ENCODE measurements at regions not wholly inside any gene's neighbourhood (a gene's known extent, or its start where the extent isn't known, plus 50 kb on each side); places are given as distances from the start of the nearest gene placed in this dataset.
"Not testable (repeated sequence)": the region's sequence is repeated elsewhere in the genome, so short reads cannot be mapped to it uniquely, and the experiment has no call there.

- DNase-seq: no peak
Observed at GRCh38 chr9:78930281-78930680, 633.4 kb downstream of the PSAT1 start.

DNA sequence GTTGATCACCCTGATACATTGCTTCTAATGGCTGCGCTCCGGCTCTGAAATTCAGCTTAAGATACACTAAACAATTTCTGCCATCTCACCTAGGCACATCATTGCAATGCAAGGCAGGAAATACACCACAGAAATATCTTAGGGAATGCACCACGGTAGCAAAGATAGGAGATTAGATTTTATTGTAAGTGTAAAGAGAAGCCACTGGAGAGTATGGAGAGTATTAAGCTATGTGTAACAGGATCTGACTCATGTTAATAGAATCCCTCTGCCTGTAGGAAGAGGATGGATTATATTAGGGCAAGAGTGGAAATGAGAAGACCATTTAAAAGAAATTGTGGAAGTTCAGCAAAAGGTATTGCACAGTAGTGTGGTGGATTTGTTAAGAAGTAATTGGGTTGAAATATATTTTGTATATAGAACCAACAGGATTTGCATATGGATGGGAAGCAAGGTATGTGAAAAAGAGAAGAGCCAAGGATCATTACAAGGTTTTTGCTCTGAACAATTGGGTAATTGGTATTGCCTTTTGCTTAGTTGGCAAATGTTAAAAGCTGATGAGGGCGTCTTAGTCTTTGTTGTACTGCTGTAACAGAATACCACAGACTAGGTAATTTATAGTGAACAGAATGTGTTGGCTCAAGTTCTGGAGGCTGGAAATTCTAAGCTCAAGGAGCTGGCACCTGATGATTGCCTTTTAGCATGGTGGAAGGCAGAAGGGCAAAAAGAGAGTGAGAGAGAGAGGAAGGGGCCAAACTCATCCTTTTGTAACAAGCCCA is 636.1 kb downstream of the PSAT1 start:
- no peak for DNase-seq

DNA sequence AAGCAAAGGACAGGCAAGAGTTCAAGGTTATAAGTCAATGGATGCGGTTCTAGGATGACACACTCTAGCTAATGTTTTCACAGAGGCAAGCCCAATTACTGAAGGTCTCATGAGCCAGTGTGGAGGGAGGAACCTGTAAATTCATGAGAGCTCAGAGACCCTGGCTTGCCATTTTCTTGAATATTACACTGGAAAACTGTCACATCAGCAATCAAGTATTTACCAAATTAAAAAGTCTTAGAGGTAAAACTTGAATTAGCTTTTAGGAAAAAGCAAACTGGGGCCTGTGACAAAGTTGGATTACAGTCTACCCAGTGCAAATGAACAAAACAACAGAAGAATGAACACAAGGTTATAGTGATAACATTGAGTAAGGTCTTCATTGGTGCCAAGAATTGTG is 636.9 kb upstream of the TLE4 start:
- DNase-seq: no peak

- DNase-seq: no peak
Observed at GRCh38 chr9:78938821-78939220, 632.9 kb upstream of the TLE4 start.

DNA sequence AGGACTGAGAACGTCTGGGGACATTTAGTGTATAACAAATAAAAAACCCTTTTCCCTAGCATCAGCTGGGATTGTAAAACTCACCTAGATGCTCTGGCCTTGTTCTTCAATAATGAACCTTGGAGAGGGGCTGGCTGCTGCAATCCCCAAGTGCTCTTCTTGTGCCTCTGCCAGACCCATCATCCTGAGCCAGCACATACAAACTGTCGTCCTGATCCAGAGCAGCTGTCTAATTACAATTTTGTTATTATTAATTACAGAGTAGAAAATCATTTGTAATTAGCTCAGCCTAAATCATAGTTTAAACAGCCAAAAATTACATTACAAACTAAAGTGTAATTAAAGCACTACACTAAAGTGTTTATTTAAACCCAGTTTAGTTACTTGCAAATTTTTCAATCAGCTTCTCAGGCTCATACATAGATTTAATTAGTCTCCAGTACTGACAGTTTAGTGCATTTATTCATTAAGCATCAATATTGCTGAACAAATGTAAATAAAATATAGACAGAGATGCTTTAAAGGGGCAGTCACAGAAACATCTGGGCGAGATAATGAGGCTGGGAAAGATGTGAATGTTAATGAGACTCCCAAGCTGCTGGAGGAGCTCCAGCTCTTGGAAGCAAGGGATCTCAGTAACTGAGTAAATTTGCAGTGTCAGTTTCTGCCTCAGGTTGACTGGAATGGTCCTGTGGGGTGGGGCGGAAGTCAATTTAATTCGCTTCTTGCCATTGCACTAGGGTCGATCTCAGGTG is 632.3 kb upstream of the TLE4 start:
- DNase-seq: no peak

DNA sequence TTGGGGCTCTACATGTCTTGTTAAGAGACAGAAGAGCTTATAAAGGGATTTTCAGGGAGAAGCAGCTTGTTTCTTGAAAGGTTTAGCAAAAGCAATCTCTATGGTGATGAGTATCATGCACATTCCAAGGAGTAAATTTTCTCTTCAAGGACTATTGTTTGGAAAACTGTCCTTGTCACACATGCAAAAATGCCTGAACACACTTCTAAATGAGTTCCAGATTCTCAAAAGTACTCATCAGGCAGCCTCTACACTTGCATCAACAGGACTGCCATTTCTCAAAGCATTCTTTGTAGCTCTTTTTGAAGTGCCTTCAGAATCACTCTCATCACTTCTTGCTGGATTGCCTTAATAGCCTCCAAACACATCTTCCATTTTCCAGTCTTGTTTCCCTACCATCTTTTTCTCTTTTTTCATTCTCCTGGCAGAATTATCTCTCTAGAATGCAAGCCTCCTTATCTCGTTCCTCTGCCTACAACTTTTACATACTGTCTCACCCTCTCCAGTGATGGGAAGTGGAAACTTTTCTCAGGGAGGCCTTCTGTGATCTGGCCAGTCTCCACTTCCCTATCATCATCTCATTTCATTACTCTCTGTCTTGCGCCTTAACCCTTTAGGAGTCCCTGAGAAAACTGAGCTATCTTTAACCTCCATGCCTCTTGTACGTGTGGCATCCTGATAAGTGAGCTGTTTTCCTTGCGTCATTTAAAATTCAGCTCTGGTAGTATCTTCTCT is 631.5 kb upstream of the TLE4 start:
- no peak for DNase-seq

DNA sequence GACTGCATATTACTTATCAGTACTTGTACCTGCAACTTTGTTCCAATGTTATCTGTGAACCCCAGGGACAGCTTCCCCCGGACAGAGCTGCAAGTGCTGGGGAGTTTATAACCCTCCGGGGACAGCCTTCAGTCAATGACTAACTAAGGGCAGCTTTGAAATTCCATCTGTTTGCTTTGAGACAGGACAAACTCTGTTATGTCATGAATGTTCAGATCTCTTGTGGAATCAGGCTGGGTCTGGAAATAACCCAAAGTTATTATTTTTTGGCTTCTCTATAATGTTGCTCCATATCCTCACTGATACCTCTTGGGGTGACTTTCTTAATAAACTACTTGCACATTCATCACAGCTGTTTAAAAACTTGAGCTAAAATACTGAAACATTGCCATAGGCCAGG is 617.5 kb upstream of the TLE4 start:
- DNase-seq: no peak

DNA sequence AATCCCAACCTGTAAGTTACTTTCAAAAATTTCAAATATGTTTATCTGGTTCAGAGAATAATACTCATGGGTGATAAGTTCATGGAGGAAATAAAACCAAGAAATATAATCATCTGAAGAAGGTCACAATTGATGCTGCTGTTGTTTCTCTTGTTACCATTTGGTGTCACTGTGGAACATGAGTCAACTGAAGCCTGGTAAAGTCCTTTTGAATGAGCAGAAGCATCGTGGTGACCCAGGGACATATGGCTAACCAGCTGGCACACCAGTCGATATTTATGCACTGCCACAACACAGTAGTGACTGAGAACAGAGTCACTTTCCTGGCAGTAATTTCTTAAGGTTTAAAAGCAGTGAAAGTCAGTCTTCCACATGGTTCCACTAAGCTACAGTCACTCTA is 612.9 kb upstream of the TLE4 start:
- no peak for DNase-seq

- DNase-seq: no peak
Observed at GRCh38 chr9:78962156-78962555, 609.6 kb upstream of the TLE4 start.

DNA sequence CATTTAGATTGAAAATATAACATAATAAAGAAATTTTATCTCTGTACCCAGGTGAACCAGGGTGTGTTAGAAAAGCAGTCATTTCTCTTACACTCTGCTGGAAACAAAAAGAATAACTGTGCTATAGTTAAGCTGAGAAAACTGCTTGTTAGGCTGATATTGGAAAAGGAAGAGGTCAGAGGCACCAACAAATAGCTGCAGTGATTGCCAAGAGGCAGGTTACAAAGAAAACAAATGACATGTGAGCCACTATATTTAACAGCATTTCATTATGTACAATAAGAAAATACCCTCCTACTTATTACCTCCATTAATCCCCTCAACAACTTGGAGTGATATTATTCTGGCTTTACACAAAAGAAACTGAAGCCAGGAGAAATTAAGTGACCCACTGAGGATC is 607.9 kb upstream of the TLE4 start:
- DNase-seq: no peak

DNA sequence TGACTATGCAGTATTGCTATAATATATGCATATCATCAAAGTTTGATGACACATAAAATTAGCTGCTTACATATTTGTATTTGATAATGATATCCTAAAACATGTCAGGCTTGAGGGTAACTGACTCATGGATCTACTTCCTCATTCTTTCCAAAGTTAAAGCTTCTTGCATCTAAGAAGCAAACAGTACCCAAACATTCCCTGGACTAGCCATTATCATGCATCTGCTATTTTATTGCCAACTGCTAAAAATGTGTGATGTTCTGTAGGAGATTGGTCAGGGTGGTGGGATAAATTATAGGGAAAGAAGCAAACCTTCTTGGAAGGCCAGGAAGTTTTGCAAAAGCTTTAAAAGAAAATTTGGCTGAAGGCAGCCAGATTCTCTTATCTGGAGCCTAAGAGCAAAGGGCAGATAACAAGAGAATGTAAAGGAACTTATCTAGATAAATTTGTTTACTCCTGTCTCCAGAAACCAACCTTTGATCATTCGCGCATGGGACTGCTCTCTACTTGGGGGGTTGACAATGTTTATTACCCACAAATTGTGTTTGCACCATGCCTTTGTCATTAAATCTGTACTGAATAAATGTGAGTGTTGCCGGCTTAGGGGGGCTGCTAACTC is 604.1 kb upstream of the TLE4 start:
- DNase-seq: no peak

DNA sequence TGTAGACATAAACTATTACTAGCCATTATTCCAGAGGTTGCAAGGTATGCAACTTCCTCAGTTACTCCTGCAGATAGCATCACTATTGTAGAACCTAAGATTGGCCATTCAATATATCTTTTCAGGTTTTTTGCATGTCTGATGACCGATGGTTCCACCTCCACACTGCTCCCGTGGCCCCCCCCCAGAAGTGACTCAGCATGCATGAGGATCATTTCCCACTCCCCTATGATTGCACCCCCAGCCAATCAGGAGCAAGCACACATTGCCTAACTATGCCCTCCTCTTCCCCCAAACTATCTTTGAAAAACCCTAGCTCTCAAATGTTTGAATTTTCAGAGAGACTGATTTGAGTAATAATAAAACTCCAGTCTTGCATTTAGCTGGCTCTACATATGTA is 601.4 kb upstream of the TLE4 start:
- DNase-seq: no peak

DNA sequence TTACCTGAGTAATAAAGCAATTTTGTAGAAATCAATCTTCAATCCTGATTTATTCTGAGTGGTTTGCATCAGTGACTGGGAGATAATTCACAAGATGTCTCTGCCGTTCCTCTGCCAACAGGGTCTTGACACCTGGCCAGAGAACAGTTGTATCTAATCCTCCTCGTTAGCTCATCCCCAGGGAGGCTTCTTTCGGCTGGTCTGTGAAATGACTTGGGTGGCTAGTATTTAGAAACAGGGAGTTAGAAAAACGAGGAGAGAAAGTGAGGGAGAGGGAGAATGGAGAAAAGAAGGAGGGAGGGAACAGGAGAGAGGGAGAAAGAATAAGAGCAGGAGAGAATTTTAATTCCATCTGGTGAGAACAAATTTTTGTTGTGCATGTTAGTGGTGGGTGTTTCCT is 600.2 kb upstream of the TLE4 start:
- DNase-seq: no peak

- DNase-seq: no peak
Observed at GRCh38 chr9:78972303-78972999, 599.3 kb upstream of the TLE4 start.

- no peak for DNase-seq
Observed at GRCh38 chr9:78973907-78974306, 597.9 kb upstream of the TLE4 start.

- DNase-seq: no peak
Observed at GRCh38 chr9:78982849-78983248, 588.9 kb upstream of the TLE4 start.

GRCh38 chr9:78985084-78985738 is 586.6 kb upstream of the TLE4 start:
- DNase-seq: no peak

- no peak for DNase-seq
Observed at GRCh38 chr9:78986446-78986845, 585.3 kb upstream of the TLE4 start.

DNA sequence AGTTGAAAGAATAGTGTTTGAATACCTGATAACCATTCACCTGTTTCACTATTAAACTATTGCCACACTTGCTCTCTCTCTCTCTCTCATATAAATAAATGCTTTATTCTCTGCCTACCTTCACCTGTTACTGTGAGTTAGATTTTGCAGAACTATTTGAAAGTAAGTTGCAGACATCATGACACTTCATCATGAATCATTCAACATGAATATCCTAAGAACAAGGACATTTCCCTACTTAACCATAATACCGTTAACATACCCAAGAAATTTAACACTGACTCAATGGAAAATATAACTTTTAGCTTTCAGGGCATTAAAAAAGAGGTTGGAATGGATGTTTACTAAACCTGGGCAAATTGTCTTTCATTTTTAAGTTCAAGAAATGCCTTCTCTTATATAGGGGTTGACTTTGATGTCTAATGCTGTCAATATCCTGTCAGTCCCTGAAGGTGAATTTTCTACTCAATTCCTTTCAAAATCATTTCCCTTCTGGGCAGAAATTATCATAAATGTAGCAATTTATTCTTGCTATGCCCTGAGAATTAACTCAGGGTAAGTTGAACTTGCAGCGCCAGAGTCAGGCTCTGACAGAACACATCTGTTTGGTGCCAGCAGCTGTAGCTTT is 582.6 kb upstream of the TLE4 start:
- no peak for DNase-seq

DNA sequence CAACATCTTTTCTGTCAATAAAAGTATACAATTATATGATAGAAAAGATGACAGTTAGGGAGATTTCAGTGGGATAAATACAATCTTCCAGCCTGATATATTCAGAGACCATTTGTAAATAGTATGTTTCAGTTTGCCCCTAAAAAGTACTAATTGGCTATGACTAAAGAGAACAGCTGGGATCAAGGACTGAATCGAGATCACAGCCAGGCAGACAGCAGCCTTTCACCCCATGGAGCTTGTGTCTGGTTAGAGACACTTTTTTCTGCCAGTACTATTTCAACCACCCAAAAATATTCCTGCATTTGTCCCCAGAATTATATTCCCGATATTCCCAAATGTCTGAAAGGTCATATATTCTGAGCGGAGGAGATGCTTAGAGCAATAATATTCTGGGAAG is 577.3 kb upstream of the TLE4 start:
- DNase-seq: no peak

DNA sequence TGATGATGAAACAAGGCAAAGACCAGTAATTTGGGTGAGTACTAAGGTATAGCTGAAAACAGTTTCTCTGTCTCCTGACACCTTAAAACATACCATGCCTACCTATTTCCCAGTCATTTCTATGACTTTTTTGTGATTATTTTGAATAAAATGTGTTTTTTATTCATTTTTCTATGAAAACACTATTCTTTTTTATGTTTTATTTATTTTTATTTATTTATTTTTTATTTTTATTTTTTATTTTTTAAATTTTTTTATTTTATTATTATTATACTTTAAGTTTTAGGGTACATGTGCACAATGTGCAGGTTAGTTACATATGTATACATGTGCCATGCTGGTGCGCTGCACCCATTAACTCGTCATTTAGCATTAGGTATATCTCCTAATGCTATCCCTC is 576.8 kb upstream of the TLE4 start:
- not testable (repeated sequence) for DNase-seq

DNA sequence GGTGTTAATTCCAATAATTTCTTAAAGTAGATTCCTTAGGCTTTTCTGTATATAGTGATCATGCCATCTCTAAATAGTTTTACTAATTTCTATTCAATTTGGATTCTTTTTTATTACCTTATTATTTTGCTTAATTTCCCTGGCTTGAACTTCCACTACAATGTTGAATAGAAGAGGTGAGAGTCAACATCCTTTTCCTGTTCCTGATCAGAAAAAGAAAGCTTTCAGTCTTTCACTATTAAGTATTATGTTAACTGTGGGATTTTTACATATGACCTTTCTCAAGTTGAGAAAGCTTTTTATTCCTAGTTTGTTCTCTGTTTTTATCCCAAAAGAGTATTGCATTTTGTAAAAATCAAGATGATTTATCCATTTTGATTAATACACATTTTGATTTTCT is 574.5 kb upstream of the TLE4 start:
- no peak for DNase-seq
